Nucleus accumbens (tissue), 56 donors: ENCODE measurements at regions not wholly inside any gene's neighbourhood (a gene's known extent, or its start where the extent isn't known, plus 50 kb on each side); places are given as distances from the start of the nearest gene placed in this dataset.

Experiments used
- DNase-seq, 56 donors: peaks; one replicate each; lab custom pipeline; 2025; lab: John Stamatoyannopoulos, UW

DNA sequence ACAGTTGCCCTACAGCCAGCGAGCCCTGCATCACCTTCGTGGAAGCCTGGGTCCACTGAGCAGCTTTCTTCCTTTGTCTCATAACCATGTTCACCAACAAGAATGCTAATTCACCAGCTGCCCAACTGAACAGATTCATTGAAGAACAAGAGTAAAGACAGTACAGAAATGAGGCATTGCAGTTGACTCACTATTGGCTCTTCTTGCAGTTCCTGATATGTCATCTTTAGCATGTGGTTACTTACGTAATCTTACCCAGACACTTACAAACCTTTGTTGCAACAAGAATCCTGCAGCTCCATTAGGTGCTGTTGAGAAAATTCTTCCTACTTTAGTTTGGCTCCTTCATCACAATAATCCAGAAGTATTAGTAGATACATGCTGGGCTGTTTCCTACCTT is 174.0 kb upstream of the TPK1 start:
- no peak for DNase-seq

DNA sequence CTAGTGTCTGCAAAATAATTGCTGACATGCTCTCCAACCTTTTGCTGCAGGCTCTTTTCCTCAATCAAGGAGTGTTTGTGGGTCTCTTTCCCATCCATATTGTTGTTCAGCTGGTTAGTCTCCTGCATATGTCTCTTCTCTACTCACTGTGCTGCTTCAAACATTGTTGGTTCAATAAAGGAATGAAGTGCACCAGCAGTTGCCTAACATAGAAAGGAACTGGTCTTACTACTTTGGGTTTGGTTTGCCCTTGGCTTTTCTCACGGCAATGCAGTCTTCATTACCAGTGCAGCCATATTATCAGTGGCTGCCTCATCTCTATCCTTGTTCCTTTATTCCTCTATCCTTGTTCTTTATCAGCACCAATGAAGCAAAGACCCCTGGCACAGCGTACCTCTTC is 169.7 kb upstream of the TPK1 start:
- no peak for DNase-seq

DNA sequence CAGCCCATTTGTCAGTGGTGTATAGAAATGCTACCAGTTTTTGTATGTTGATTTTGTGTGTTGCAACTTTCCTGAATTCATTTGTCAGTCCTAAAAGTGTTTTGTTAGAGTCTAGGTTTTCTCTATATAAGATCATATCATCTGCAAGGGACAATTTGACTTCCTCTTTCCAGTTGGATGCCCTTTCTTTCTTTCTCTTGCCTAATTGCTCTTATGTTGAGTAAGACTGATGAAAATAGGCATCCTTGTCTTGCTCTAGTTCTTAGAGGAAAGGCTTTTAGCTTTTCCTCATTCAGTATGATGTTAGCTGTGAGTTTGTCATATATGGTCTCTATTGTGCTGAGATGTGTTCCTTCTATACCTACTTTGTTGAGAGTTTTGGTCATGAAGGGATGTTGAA is 161.7 kb upstream of the TPK1 start:
- DNase-seq = no peak

DNA sequence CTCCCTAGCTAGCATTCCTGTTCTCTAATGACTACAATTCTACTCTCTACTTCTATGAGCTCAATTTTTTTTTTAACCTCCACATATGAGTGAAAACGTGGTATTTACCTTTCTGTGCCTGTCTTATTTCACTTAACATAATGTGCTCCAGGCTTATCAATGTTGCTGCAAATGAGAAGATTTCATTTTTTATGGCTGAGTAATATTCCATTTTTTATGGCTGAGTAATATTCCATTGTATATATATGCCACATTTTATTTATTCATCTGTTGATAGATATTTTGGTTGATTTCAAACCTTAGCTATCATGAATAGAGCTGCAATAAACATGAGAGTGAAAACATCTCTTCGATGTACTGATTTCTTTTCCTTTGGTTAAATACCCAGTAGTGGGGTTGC is 159.6 kb upstream of the TPK1 start:
- DNase-seq = no peak

DNA sequence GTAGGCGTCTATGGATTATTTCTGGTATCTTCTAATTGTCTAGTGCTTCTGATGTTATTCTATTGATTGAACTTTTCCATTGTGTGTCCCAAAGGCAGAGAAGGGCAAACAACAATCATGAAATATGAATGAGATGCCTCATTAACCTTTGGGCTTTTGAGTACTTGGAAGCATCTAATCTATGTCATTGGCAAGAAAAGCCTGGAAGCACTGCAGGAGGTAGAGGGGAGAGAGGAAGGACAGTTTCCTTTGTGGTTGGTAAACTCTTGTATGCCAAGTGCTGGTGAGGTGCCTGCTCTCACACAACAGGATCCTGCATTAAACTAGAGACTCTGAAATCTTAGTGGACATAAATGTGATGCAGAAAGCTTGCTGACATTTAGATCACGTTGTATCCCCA is 155.2 kb upstream of the TPK1 start:
- no peak for DNase-seq

DNA sequence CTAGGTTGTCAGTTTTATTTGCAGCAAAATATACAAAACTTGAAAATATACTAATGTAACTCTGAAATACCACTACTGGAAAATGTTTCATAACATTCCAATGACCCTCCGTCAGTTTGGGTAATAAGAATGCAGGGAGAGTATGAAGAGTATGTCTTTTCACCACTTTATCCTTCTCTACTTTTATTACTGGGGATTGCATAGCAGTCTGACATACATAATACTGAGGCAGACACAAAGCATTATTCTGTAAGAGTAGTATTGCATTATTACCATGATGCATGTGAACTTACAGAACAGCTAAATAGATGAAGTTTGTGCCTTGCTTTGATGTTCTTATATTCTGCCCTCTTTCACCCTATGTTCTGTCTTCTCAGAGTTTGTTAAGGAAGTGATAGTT is 151.8 kb upstream of the TPK1 start:
- DNase-seq = no peak

DNA sequence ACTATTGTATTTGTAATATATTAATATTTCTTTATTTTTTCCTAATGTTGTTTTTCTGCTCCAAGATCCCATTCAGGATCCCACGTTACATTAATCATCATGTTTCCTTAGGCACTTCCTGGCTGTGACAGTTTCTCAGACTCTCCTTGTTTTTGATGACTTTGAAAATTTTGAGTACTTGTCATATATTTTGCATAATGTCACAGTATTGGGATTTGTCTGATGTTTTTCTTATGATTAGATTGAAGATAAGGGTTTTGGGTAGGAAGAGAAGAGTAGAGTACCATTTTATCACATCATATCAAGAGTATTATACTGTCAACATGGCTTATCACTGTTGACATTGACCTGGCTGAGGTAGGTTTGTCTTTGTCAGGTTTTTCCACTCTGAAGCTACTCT is 146.3 kb upstream of the TPK1 start:
- no peak for DNase-seq

DNA sequence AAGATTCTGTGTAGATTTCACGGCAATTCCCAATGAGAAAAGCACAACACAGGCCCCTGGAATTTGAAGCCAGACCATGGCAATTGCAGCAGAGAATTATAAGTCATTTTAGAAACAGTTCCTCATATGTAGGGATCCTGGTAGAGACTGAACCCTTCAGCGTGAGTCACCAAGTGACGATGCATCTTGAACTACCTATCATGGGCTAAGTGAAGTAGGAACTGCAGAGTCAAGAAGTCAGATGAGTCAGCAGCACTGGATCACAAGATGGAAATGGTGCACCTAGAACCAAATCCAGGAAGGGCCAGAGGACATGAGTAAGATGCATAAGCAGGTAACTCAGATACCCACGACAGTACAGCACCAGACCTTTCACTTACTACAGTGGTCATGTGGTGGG is 140.0 kb upstream of the TPK1 start:
- no peak for DNase-seq

DNA sequence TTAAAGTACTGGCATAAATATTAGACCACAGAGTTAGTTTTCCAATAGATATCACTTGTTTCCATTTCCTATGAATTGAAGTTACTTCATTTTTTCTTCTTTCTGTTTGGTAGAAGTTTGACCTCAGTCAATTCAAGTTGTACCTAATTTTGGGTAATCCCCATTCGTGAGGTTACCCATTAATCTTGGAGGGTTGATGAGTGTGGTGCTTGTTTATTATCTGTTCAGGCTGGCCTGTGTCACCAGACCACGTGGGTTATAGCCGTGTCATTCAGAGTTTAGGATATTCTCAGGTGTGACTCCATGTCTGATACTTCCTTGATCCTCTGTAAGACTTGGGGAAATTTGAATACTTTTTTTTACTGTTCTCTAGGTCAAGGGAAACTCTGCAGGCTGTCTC is 133.9 kb upstream of the TPK1 start:
- no peak for DNase-seq

DNA sequence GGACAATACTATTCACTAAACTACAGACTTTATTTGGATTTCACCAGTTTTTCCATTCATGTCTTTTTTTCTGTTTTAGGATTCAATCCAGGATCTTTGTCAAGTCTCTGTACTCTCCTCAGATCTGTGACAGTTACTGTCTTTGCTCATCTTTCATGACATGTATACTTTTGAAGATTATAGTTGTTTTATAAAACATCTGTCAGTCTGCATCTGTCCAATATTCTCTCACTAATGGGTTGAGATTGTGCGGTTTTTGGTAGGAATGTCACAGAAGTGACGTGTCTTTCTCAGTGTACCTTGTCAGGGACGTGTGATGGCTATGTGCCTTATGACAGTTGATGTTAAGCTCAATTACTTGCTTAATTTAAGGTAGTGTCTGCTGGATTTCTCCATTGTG is 124.9 kb upstream of the TPK1 start:
- no peak for DNase-seq

DNA sequence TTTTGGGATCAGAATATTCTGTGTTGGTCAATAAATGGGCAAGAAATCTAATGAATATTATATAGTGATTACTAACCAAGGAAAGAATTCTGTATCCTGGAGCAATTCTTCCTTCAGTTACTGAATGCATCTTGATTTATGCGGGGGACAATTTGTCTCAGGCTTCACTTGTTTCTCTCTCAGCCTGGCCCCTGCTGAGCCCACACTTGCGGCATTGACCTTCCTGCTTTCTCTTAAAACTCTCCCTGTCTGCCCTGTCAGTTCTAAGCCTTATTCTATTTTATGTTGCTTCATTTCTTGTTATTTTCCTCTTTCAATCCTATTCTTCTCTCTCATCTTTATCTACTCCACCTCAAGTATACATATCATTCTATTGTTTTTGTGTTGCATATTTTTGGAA is 122.1 kb upstream of the TPK1 start:
- DNase-seq = no peak

DNA sequence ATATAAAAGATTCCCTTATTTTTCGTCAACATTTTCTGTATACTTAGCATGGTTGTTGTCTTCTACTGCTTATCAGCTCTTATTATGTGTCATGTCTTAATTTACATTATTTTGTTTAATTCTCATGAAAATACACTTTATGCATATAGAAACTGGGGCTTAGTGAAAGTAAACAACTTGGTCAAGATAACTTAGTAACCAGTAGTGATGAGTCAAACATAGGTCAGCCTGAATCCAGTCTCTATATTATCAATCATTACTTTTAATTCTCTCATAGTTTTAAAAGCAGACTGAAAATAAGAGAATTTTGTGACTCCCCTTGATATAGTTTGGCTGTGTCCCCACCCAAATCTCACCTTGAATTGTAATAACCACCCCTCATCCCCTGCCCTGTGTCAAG is 119.6 kb upstream of the TPK1 start:
- no peak for DNase-seq

DNA sequence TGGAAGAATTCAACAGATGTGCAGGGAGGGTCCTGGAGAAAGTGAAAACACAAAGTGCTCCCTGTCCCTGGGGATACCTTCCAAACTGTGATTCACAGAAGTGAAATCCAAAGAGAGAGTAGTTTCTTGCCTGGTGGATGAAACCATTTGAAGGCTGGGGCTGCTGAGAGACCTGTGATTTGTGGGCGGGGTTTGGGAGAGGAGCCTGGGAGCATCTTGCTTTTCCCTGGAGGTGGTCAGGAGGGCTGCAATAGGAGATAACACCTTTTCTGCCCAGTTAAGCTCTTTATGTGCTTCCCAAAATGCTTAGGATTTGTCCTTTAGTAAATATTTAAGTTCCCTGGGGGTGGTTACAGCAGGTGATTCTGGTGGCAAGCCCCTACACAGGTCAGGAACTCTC is 105.3 kb upstream of the TPK1 start:
- DNase-seq = no peak

DNA sequence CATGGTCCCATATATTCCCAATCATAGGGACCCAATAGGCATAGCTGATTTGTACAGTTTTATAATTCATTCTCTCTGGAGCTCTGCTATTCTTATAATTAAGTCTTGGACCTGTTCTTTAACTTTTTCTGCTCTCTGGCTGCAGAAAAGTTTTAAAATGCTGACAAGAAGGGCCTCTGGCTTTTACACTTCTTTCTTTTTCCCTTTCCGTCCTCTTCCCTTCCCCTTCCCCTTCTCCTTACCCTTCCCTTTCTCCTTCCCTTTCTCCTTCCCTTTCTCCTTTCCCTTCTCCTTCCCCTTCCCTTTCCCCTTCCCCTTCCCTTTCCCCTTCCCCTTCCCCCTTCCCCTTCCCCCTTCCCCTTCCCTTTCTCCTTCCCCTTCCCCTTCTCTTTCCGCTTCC is 101.3 kb upstream of the TPK1 start:
- DNase-seq = no peak

DNA sequence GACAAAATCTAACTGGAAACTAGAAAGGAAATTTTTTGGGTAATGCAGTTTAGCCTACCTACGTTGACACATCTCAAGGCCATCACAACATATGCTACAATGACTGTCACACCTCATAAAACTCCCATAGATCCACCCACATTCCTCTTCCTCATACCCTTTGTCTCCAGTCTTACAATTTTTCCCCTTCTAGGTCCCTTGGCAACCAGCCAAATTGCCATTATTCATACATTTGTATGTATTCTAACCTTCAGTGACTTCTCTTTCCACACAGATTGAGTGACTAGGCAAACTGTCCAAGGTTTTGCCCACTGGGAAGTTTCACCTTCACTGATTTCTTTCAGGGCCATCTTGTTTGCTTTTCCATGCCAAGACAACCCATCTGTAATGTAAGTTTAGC is 100.5 kb upstream of the TPK1 start:
- DNase-seq = no peak

DNA sequence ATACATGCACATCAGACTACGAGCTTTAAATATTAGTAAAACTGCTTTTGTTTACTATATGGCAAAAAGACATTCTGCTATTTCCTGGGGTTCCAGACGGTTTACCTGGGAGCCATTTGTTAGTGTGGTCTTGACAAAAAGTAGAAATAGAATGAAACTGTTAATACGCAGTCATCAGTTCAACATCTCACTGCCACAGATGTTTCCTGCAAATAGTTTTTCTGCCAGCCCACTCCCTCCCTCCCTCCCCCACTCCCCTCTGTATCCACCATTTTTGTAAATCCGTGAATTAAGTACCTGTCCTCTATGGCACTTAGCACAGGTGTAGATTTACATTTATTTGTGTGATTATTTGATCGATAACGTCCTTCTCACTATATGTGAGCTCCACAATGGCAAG is 74.6 kb upstream of the TPK1 start:
- DNase-seq = no peak

DNA sequence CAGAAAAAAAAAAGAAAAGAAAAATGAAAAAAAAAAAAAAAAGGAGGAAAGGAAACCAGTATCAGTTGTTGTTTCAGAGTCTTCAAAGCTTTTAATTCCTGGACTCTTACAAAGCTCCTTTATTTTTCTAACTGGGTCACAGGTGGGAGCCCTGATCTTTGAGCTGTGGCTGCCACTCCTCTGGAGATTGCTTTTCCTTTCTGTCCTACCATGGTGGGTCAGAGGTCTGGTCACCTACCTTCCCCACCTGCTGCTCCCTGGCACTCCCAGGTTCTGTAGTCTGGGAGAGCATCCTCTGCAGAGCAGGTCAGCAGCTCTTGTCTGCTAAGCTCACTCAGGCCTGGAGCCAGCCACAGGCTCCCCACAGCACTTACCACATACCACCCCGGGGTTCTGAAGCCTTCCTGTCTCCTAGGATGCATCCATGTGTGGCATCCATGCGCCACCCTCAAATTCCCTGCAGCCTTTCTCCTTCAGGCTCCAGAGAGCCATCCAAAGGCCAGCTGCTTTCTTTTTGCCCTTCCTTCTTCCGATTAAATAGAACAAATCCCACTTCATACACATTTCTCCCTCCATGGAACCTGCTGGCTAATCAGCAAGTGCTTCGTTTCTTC is 73.2 kb upstream of the TPK1 start:
- no peak for DNase-seq

DNA sequence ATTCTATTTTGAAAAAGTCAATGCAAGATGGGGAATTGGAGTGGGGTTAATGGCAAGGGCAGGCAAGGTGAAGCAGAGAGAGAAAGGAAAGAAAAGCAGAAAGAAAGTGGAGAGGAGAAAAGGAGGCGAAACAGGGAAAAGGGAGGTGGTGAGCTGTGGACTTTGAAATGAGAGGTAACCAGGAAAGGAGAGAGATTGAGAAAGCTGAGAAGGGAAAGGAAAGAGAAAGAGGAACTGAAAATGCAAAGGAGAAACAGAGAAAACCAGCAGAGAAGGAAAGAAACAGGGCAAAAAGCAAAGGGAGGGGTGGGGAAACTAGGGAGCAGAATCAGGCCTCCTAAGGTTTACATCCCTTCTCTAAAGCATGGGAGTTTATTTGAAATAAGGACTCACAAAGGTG is 72.5 kb upstream of the TPK1 start:
- no peak for DNase-seq

DNA sequence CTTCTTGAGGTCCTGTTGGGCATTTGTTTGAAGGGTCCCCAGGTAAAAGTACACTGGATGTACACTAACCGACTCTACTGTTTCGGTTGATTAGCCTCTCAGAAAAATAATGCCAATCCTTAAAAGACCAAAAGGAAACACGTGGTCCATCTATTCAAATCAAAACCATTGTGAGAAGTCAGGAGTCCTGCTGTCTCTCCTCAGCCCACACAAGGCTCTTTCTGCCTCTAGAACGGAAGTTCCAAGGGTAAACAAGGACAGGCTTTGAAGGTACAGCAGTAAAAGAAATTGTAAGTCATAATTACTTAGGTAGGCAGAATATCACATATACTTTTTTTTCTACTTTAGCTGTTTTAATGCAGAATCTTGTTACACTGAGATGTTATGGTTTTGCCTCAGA is 71.7 kb upstream of the TPK1 start:
- no peak for DNase-seq

DNA sequence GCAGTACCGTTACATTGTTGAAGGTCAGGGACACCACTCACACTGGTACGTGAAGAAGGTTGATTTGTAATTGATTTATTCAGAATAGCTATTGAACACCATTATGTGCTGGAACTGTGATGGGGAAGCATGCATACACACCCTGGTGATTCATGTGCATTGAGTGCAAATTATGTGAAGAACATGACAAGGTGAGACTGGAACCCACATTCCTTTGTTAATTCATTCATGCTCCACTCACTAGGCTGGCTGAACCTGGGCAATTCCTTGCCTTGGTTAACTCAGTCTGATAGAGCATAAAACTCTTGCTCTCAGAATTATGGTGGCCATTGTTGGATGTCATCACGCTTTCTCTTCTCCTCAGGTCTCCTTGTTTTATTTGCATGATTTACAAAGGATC is 67.3 kb upstream of the TPK1 start:
- no peak for DNase-seq

DNA sequence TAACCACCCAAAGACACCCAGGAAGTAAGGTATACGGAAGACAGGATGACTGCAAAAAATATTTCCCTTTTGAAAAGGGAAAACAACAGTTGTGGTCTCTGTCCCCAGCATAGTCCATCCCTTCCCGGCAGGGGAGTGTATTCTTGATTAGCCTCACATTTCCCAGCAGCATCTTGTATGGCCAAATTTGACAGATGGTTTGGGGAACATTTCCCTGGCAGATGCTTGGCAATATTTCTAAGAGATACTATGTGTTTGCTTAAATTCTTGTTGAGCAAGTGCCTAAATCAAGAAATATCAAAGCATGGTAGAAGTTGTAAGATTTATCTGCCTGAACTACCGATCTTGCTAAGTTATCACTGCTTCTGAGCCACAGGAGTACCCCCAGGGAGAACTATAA is 56.9 kb upstream of the TPK1 start:
- no peak for DNase-seq
